ENCODE measurements at regions not wholly inside any gene's neighbourhood (a gene's known extent, or its start where the extent isn't known, plus 50 kb on each side); places are given as distances from the start of the nearest gene placed in this dataset.

DNA sequence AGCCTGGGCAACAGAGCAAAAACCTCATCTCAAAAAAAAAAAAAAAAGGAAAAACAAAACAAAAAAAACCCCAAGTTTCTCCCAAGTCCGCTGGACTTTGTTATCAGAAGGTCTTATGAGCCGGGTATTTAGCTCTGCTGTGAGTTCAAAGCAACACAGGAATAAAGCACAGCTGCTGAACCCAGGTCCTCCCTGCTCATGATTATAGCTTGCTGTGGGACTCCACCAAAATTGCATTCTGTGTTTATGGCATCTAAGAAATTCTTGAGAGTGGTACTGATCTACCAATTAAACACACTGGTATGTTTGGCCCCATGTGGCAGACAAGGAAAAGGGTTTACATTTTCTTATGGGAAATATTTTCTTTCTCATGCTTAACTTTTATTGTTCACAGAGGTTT, 93.6 kb upstream of the NEDD9 start:
- Mint-ChIP-seq H3K4me3 (no peak overlapping the region), H3K36me3 (ENCODE audit: low read depth) (no peaks in the 10 kb centered on the region), H3K9me3 (no peaks in the 10 kb centered on the region), H3K27ac (ENCODE audit: unreplicated experiment) (no peak overlapping the region), H3K27me3 (ENCODE audit: low read depth) (no peaks in the 10 kb centered on the region), H3K4me1 (peaks cover 24% of the 10 kb centered on the region)
- TF ChIP-seq, protein P1, sequence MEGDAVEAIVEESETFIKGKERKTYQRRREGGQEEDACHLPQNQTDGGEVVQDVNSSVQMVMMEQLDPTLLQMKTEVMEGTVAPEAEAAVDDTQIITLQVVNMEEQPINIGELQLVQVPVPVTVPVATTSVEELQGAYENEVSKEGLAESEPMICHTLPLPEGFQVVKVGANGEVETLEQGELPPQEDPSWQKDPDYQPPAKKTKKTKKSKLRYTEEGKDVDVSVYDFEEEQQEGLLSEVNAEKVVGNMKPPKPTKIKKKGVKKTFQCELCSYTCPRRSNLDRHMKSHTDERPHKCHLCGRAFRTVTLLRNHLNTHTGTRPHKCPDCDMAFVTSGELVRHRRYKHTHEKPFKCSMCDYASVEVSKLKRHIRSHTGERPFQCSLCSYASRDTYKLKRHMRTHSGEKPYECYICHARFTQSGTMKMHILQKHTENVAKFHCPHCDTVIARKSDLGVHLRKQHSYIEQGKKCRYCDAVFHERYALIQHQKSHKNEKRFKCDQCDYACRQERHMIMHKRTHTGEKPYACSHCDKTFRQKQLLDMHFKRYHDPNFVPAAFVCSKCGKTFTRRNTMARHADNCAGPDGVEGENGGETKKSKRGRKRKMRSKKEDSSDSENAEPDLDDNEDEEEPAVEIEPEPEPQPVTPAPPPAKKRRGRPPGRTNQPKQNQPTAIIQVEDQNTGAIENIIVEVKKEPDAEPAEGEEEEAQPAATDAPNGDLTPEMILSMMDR (conservative IDR thresholded peaks at IDR 0.05): no peak
- DNase-seq (ENCODE audit: low read depth, low spot score): no peak

DNA sequence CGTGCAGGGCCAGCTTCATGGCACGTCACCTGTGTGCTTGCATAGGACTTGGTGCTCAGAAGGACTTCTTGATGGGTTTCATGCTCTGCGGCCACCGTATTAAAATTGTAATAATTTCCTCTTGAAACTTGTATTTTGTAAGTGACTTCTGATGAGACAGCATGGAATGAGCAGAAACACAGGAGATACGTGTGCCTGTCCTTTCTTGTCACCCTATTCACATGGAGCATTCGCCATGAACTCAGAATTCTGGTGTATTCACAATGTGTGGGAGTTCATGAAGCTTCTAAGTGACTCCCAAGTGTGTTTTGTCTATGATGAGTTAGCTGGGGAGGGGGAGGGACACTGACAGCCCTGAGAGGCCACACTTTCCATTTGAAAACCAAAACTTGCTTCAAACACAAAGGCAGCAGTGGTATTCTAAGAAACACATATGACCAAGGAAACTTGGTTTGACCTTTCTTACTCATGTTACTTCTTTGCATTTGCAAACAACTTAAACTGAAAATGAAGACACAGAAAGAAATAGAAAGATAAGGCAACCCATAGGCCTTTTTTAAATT, 92.1 kb upstream of the NEDD9 start:
- Mint-ChIP-seq H3K36me3 (ENCODE audit: low read depth) (no peaks in the 10 kb centered on the region), H3K9me3 (no peaks in the 10 kb centered on the region), H3K27me3 (ENCODE audit: low read depth) (no peaks in the 10 kb centered on the region), H3K4me3 (no peak overlapping the region), H3K4me1 (peaks cover 25% of the 10 kb centered on the region), H3K27ac (ENCODE audit: unreplicated experiment) (peak overlapping the region; percentile 31)
- TF ChIP-seq, protein P1 (conservative IDR thresholded peaks at IDR 0.05): no peak
- no peak for DNase-seq (ENCODE audit: low read depth, low spot score)

GRCh38 chr6:11323666-11324452, 91.4 kb upstream of the NEDD9 start:
- Mint-ChIP-seq H3K27ac (ENCODE audit: unreplicated experiment) (peak overlapping the region; percentile 31), H3K4me3 (no peak overlapping the region), H3K27me3 (ENCODE audit: low read depth) (no peaks in the 10 kb centered on the region), H3K36me3 (ENCODE audit: low read depth) (no peaks in the 10 kb centered on the region), H3K4me1 (peaks cover 30% of the 10 kb centered on the region), H3K9me3 (no peaks in the 10 kb centered on the region)
- TF ChIP-seq, protein P1 (conservative IDR thresholded peaks at IDR 0.05): no peak
- DNase-seq (ENCODE audit: low read depth, low spot score): no peak

GRCh38 chr6:11322252-11322885, 89.9 kb upstream of the NEDD9 start:
- H3K36me3 Mint-ChIP-seq (ENCODE audit: low read depth): no peaks in the 10 kb centered on the region
- H3K9me3 Mint-ChIP-seq: no peaks in the 10 kb centered on the region
- TF ChIP-seq, protein P1 (conservative IDR thresholded peaks at IDR 0.05): no peak
- H3K4me1 Mint-ChIP-seq: peaks cover 37% of the 10 kb centered on the region
- no peak overlapping the region for H3K27ac Mint-ChIP-seq (ENCODE audit: unreplicated experiment)
- no peak overlapping the region for H3K4me3 Mint-ChIP-seq
- DNase-seq (ENCODE audit: low read depth, low spot score): no peak
- H3K27me3 Mint-ChIP-seq (ENCODE audit: low read depth): no peaks in the 10 kb centered on the region

DNA sequence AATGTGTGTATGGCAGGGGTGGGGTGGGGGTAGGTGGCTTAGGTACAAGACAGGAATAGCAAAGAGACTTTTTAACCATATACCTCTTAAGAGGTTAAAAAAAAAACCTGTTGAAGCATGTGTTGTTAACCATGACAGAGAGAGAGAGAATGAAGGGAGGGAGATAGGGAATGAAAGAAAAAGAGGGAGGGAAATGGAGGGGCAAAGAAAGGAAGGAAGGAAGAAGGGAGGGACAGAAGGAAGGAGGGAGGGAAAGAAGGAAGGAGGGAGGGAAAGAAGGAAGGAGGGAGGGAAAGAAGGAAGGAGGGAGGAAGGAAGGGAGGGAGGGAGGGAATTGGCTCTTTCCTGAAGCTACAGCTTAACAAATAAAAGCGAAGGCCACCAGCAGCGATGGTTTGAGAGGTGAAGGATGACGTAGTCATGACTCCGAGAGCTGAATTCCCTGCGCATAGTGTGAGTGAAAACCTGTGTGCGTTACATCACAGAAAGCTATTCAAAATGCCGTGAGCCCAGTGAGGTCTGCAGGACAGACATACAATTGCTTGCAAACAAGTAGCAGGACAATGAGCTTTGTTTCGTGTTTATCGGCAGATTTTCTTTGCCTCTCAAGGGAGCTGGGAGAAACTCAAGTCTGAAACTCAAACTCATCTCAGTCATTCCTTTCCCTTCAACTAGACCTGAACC, 88.6 kb upstream of the NEDD9 start:
- H3K4me3 Mint-ChIP-seq: no peak overlapping the region
- peaks cover 37% of the 10 kb centered on the region for H3K4me1 Mint-ChIP-seq
- H3K27ac Mint-ChIP-seq (ENCODE audit: unreplicated experiment): no peak overlapping the region
- TF ChIP-seq, protein P1 (conservative IDR thresholded peaks at IDR 0.05): no peak
- H3K36me3 Mint-ChIP-seq (ENCODE audit: low read depth): no peaks in the 10 kb centered on the region
- H3K27me3 Mint-ChIP-seq (ENCODE audit: low read depth): no peaks in the 10 kb centered on the region
- no peaks in the 10 kb centered on the region for H3K9me3 Mint-ChIP-seq
- no peak for DNase-seq (ENCODE audit: low read depth, low spot score)
